SK-N-SH treated with all-trans-retinoic acid at 6 μM for 48 hours (cell line): ENCODE measurements at regions not wholly inside any gene's neighbourhood (a gene's known extent, or its start where the extent isn't known, plus 50 kb on each side); places are given as distances from the start of the nearest gene placed in this dataset.

ENCODE experiments used
- ATAC-seq: fragments of 200-7000 bp; cut with Tn5 transposase; 3 replicates; pipeline ENCODE4 v1.9.1; 2020; ENCODE audit warnings: mild to moderate bottlenecking, moderate library complexity
- ARNTL ChIP-seq: fragments of 450-650 bp; formaldehyde crosslinking; IDR thresholded peaks from 2 replicates; pipeline ENCODE4 v1.5.0; 2020; ENCODE audit warnings: low read depth, mild to moderate bottlenecking, moderate library complexity, borderline replicate concordance
- BACH2 ChIP-seq: fragments of 250-450 bp; sonication (Bioruptor Pico); IDR thresholded peaks from 2 replicates; pipeline ENCODE4 v1.9.0; 2021; ENCODE audit warnings: mild to moderate bottlenecking, borderline replicate concordance
- CSDC2 ChIP-seq: fragments of 250-450 bp; sonication (Bioruptor Pico); IDR thresholded peaks from 2 replicates; pipeline ENCODE4 v1.5.0; 2020; ENCODE audit warnings: mild to moderate bottlenecking, moderate library complexity
- ESRRG ChIP-seq: fragments of 250-450 bp; sonication (Bioruptor Pico); IDR thresholded peaks from 2 replicates; pipeline ENCODE4 v1.6.1; 2021; ENCODE audit warnings: mild to moderate bottlenecking
- GLIS3 ChIP-seq: fragments of 250-450 bp; sonication (Bioruptor Pico); IDR thresholded peaks from 2 replicates; pipeline ENCODE4 v1.5.0; 2020; ENCODE audit warnings: mild to moderate bottlenecking, moderate library complexity
- ISL1 ChIP-seq: fragments of 250-450 bp; sonication (Bioruptor Pico); IDR thresholded peaks from 2 replicates; pipeline ENCODE4 v2.1.2; 2022; ENCODE audit warnings: mild to moderate bottlenecking, moderate library complexity
- OSR1 ChIP-seq: fragments of 250-450 bp; sonication (Bioruptor Pico); IDR thresholded peaks from 2 replicates; pipeline ENCODE4 v1.8.0; 2022; ENCODE audit warnings: moderate library complexity, mild to moderate bottlenecking, inconsistent platforms
- PATZ1 ChIP-seq: fragments of 250-450 bp; sonication (Bioruptor Pico); IDR thresholded peaks from 2 replicates; pipeline ENCODE4 v1.8.0; 2020; ENCODE audit warnings: mild to moderate bottlenecking, moderate library complexity, borderline replicate concordance
- RARB ChIP-seq: fragments of 250-450 bp; sonication (Bioruptor Pico); IDR thresholded peaks from 2 replicates; pipeline ENCODE4 v1.8.0; 2021; ENCODE audit warnings: mild to moderate bottlenecking, moderate library complexity
- SNAI2 ChIP-seq: fragments of 250-450 bp; sonication (Bioruptor Pico); IDR thresholded peaks from 2 replicates; pipeline ENCODE4 v1.5.0; 2020; ENCODE audit warnings: mild to moderate bottlenecking, moderate library complexity
- TCF4 ChIP-seq: fragments of 250-450 bp; sonication (Bioruptor Pico); IDR thresholded peaks from 2 replicates; pipeline ENCODE4 v1.8.0; 2021; ENCODE audit warnings: mild to moderate bottlenecking, moderate library complexity, borderline replicate concordance
- TOX ChIP-seq: fragments of 250-450 bp; sonication (Bioruptor Pico); IDR thresholded peaks from 2 replicates; pipeline ENCODE4 v1.8.0; 2021; ENCODE audit warnings: mild to moderate bottlenecking, moderate library complexity, borderline replicate concordance
- ZC3H10 ChIP-seq: fragments of 250-450 bp; sonication (Bioruptor Pico); IDR thresholded peaks from 2 replicates; pipeline ENCODE4 v1.5.1; 2021; ENCODE audit warnings: mild to moderate bottlenecking, moderate library complexity
- ZFP3 ChIP-seq: fragments of 250-450 bp; sonication (Bioruptor Pico); IDR thresholded peaks from 2 replicates; pipeline ENCODE4 v1.5.0; 2020; ENCODE audit warnings: mild to moderate bottlenecking, moderate library complexity
- ZFP30 ChIP-seq: fragments of 450-650 bp; formaldehyde crosslinking; IDR thresholded peaks from 2 replicates; pipeline ENCODE4 v1.5.0; 2022; ENCODE audit warnings: mild to moderate bottlenecking, moderate library complexity
- ZNF565 ChIP-seq: fragments of 450-650 bp; formaldehyde crosslinking; conservative IDR thresholded peaks from 2 replicates; pipeline ENCODE4 v1.5.0; 2020; ENCODE audit warnings: low read depth, mild to moderate bottlenecking, moderate library complexity
- ZNF70 ChIP-seq: fragments of 450-650 bp; formaldehyde crosslinking; IDR thresholded peaks from 2 replicates; pipeline ENCODE4 v1.5.0; 2020; ENCODE audit warnings: mild to moderate bottlenecking, moderate library complexity
- TF ChIP-seq, protein P1 (sequence below): fragments of 250-450 bp; sonication (Bioruptor Pico); IDR thresholded peaks from 2 replicates; pipeline ENCODE4 v1.5.1; 2020; ENCODE audit warnings: low read depth, mild to moderate bottlenecking, moderate library complexity
- TF ChIP-seq, protein P2 (sequence below): fragments of 250-450 bp; sonication (Bioruptor Pico); IDR thresholded peaks from 2 replicates; pipeline ENCODE4 v1.8.0; 2021; ENCODE audit warnings: low read depth, mild to moderate bottlenecking, moderate library complexity, borderline replicate concordance
- TF ChIP-seq, protein P3 (sequence below): fragments of 250-450 bp; sonication (Bioruptor Pico); IDR thresholded peaks from 2 replicates; pipeline ENCODE4 v1.5.0; 2020; ENCODE audit warnings: mild to moderate bottlenecking, moderate library complexity
- TF ChIP-seq, protein P4 (sequence below): fragments of 250-450 bp; sonication (Bioruptor Pico); IDR thresholded peaks from 2 replicates; pipeline ENCODE4 v1.5.1; 2021; ENCODE audit warnings: mild to moderate bottlenecking, moderate library complexity

DNA sequence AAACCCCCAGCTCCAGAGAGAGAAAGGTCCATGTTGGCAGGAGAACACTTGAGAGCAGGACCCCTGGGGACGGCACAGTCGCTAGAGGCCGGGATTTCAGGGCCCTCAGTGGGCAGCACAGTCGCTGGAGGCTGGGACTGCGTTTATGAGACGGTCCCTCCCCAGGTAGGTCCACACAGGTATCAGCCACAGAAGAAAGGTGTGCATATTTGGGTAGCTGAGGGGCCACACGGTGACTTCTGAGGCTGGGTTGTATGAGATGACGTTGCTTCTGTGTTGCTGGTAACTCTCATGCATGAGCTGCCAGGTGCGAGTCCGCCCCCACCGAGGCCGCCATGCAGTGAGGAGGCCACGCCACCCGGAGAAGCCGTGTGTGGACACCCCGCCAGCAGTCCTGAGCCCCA is 56.9 kb upstream of the PPP2R2D start:
- ATAC-seq = no peak

DNA sequence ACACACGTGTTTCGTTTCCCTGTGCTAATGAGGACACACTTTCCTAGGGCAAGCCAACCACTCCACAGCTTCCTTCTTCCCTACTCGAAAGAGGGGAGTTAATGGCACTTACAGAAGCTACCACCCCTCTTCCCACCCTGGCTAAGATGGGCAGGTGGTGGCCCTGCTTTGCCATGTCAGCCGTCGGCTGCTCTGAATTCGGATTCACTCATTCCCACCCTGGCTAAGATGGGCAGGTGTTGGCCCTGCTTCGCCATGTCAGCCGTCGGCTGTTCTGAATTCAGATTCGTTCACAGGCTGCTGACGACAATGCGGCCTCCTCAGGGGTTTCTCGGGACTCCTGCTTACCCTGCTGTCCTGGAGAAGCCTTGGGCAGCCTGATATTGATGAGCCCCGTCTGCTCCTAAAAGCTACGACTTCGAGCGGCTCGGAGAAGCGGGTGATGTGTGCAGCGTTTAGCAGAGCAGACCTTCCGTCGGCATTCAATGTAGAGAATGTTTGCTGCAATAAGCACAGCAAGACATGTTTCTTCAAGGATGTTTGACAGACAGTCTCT is 56.2 kb upstream of the PPP2R2D start:
- TF ChIP-seq PATZ1 (CRISPR knock-in tag) (no peak), TCF4 (CRISPR knock-in tag) (no peak), OSR1 (CRISPR knock-in tag) (no peak), BACH2 (CRISPR knock-in tag) (no peak), ZC3H10 (CRISPR knock-in tag) (no peak), CSDC2 (CRISPR knock-in tag) (no peak), RARB (CRISPR knock-in tag) (no peak), TOX (CRISPR knock-in tag) (no peak)
- TF ChIP-seq, protein P1, sequence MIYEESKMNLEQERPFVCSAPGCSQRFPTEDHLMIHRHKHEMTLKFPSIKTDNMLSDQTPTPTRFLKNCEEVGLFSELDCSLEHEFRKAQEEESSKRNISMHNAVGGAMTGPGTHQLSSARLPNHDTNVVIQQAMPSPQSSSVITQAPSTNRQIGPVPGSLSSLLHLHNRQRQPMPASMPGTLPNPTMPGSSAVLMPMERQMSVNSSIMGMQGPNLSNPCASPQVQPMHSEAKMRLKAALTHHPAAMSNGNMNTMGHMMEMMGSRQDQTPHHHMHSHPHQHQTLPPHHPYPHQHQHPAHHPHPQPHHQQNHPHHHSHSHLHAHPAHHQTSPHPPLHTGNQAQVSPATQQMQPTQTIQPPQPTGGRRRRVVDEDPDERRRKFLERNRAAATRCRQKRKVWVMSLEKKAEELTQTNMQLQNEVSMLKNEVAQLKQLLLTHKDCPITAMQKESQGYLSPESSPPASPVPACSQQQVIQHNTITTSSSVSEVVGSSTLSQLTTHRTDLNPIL (CRISPR knock-in tag) = no peak
- TF ChIP-seq, protein P2, sequence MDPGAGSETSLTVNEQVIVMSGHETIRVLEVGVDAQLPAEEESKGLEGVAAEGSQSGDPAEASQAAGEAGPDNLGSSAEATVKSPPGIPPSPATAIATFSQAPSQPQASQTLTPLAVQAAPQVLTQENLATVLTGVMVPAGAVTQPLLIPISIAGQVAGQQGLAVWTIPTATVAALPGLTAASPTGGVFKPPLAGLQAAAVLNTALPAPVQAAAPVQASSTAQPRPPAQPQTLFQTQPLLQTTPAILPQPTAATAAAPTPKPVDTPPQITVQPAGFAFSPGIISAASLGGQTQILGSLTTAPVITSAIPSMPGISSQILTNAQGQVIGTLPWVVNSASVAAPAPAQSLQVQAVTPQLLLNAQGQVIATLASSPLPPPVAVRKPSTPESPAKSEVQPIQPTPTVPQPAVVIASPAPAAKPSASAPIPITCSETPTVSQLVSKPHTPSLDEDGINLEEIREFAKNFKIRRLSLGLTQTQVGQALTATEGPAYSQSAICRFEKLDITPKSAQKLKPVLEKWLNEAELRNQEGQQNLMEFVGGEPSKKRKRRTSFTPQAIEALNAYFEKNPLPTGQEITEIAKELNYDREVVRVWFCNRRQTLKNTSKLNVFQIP (CRISPR knock-in tag) = no peak
- no peak for ATAC-seq

More for the DNA sequence above, 56.9 kb upstream of the PPP2R2D start:
- no peak for TF ChIP-seq ZNF70 (CRISPR knock-in tag)
- TF ChIP-seq ESRRG (CRISPR knock-in tag) = no peak
- TF ChIP-seq, protein P3, sequence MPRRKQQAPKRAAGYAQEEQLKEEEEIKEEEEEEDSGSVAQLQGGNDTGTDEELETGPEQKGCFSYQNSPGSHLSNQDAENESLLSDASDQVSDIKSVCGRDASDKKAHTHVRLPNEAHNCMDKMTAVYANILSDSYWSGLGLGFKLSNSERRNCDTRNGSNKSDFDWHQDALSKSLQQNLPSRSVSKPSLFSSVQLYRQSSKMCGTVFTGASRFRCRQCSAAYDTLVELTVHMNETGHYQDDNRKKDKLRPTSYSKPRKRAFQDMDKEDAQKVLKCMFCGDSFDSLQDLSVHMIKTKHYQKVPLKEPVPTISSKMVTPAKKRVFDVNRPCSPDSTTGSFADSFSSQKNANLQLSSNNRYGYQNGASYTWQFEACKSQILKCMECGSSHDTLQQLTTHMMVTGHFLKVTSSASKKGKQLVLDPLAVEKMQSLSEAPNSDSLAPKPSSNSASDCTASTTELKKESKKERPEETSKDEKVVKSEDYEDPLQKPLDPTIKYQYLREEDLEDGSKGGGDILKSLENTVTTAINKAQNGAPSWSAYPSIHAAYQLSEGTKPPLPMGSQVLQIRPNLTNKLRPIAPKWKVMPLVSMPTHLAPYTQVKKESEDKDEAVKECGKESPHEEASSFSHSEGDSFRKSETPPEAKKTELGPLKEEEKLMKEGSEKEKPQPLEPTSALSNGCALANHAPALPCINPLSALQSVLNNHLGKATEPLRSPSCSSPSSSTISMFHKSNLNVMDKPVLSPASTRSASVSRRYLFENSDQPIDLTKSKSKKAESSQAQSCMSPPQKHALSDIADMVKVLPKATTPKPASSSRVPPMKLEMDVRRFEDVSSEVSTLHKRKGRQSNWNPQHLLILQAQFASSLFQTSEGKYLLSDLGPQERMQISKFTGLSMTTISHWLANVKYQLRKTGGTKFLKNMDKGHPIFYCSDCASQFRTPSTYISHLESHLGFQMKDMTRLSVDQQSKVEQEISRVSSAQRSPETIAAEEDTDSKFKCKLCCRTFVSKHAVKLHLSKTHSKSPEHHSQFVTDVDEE (CRISPR knock-in tag) = no peak
- no peak for TF ChIP-seq ISL1 (CRISPR knock-in tag)
- no peak for TF ChIP-seq ARNTL (CRISPR knock-in tag)
- TF ChIP-seq ZNF565 (CRISPR knock-in tag) = no peak
- no peak for TF ChIP-seq ZFP30
- no peak for TF ChIP-seq CSDC2 (CRISPR knock-in tag)
- no peak for TF ChIP-seq OSR1 (CRISPR knock-in tag)
- no peak for TF ChIP-seq SNAI2 (CRISPR knock-in tag)
- no peak for TF ChIP-seq PATZ1 (CRISPR knock-in tag)
- TF ChIP-seq, protein P1 (CRISPR knock-in tag) = no peak
- no peak for TF ChIP-seq GLIS3
- TF ChIP-seq ZC3H10 (CRISPR knock-in tag) = no peak
- TF ChIP-seq, protein P4, sequence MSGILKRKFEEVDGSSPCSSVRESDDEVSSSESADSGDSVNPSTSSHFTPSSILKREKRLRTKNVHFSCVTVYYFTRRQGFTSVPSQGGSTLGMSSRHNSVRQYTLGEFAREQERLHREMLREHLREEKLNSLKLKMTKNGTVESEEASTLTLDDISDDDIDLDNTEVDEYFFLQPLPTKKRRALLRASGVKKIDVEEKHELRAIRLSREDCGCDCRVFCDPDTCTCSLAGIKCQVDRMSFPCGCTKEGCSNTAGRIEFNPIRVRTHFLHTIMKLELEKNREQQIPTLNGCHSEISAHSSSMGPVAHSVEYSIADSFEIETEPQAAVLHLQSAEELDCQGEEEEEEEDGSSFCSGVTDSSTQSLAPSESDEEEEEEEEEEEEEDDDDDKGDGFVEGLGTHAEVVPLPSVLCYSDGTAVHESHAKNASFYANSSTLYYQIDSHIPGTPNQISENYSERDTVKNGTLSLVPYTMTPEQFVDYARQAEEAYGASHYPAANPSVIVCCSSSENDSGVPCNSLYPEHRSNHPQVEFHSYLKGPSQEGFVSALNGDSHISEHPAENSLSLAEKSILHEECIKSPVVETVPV = no peak
- no peak for TF ChIP-seq ZFP3 (CRISPR knock-in tag)
- no peak for TF ChIP-seq RARB (CRISPR knock-in tag)
